GM12878 (cell line): ENCODE measurements at regions not wholly inside any gene's neighbourhood (a gene's known extent, or its start where the extent isn't known, plus 50 kb on each side); places are given as distances from the start of the nearest gene placed in this dataset.

Experiments
- ATAC-seq: fragments of 200-7000 bp; cut with Tn5 transposase; 3 replicates; pipeline ENCODE4 v1.9.1; 2020; ENCODE audit warnings: mild to moderate bottlenecking, moderate library complexity
- BruUV-seq: library from RNA; stranded (reverse); fragments of 400-500 nt; replicated peaks from 2 replicates; lab custom pipeline; 2021; lab: Mats Ljungman, UMichigan
- CTCF ChIA-PET: fragments of 300-600 bp; sonication (Branson Sonifier 250); formaldehyde crosslinking; extraction: SDS; loops from one replicate; lab custom pipeline; 2021; ENCODE audit warnings: inconsistent platforms; lab: Yijun Ruan, JAX
- POLR2A ChIA-PET: fragments of 350-600 bp; formaldehyde crosslinking; extraction: SDS; loops from one replicate; lab custom pipeline; 2021; ENCODE audit warnings: inconsistent platforms; lab: Charles Lee
- RAD21 ChIA-PET: fragments of 300-600 bp; sonication (Branson Sonifier 250); formaldehyde crosslinking; loops from one replicate; lab custom pipeline; 2023; ENCODE audit warnings: antibody characterized with exemption; ENCODE audit not compliant: unreplicated experiment; lab: Charles Lee
- SMC1A ChIA-PET: fragments of 300-600 bp; sonication (Branson Sonifier 250); formaldehyde crosslinking; loops from one replicate; lab custom pipeline; 2023; ENCODE audit not compliant: unreplicated experiment, uncharacterized antibody; lab: Charles Lee
- DNase-seq: peaks from one replicate; pipeline ENCODE4 v3.0.0-alpha.2; 2011; ENCODE audit warnings: low read depth, low spot score
- FAIRE-seq: peaks from 3 replicates; lab custom pipeline; 2011; peaks lifted over from hg19 to GRCh38; lab: Jason Lieb, UNC
- H2AFZ ChIP-seq: 2 replicates; pipeline ENCODE4 v1.6.0; 2011; ENCODE audit warnings: low read depth, low read length, control low read depth; ENCODE audit not compliant: control insufficient read depth
- H3K27ac ChIP-seq: 2 replicates; pipeline ENCODE4 v1.5.1; 2011; ENCODE audit warnings: control low read depth; ENCODE audit not compliant: control insufficient read depth, insufficient read depth
- H3K27me3 ChIP-seq, 2 experiments: replicated peaks in 1 of 2; 2 replicates each; pipeline versions ENCODE4 v1.6.0 to v1.6.1; 2011; ENCODE audit warnings: low read length in 1 of 2; ENCODE audit not compliant: control insufficient read depth in 2 of 2, insufficient read depth in 2 of 2
- H3K36me3 ChIP-seq, 2 experiments: 2 replicates each; pipeline ENCODE4 v1.5.1; 2011; ENCODE audit warnings: low read length in 1 of 2; ENCODE audit not compliant: control insufficient read depth in 2 of 2, insufficient read depth in 2 of 2
- H3K4me1 ChIP-seq: 2 replicates; pipeline ENCODE4 v1.6.1; 2011; ENCODE audit warnings: mild to moderate bottlenecking, low read length, moderate library complexity, mixed read lengths; ENCODE audit not compliant: control insufficient read depth, insufficient read depth
- H3K4me2 ChIP-seq: 2 replicates; pipeline ENCODE4 v1.6.0; 2011; ENCODE audit warnings: control low read depth; ENCODE audit not compliant: control insufficient read depth, insufficient read depth
- H3K4me3 ChIP-seq: fragments of 200-600 bp; sonication (generic); 2 replicates; pipeline ENCODE4 v1.5.1; 2016
- H3K79me2 ChIP-seq: 2 replicates; pipeline ENCODE4 v1.6.0; 2011; ENCODE audit warnings: low read length; ENCODE audit not compliant: control insufficient read depth, insufficient read depth
- H3K9ac ChIP-seq: 2 replicates; pipeline ENCODE4 v1.8.0; 2011; ENCODE audit warnings: low read length, control low read depth, mixed read lengths; ENCODE audit not compliant: control insufficient read depth, insufficient read depth
- H3K9me3 ChIP-seq: replicated peaks from 3 replicates; pipeline ENCODE4 v1.5.1; 2011; ENCODE audit warnings: mild to moderate bottlenecking, low read length; ENCODE audit not compliant: control insufficient read depth, insufficient read depth
- H4K20me1 ChIP-seq: 2 replicates; pipeline ENCODE4 v1.6.0; 2011; ENCODE audit not compliant: control insufficient read depth, insufficient read depth
- CBFB ChIP-seq: IDR thresholded peaks from 2 replicates; pipeline ENCODE4 v1.6.1; 2016; ENCODE audit warnings: antibody characterized with exemption, low read depth
- CHD2 ChIP-seq: IDR thresholded peaks from 2 replicates; pipeline ENCODE4 v1.6.1; 2011; ENCODE audit warnings: low read depth, low read length, improper control_type of control experiment, borderline replicate concordance
- ESRRA ChIP-seq: IDR thresholded peaks from 2 replicates; pipeline ENCODE4 v1.6.1; 2012; ENCODE audit warnings: mild to moderate bottlenecking, low read length, improper control_type of control experiment
- NFYA ChIP-seq: IDR thresholded peaks from 2 replicates; pipeline ENCODE4 v1.6.1; 2011; ENCODE audit warnings: low read depth, mild to moderate bottlenecking, low read length, improper control_type of control experiment, borderline replicate concordance
- NKRF ChIP-seq: fragments of 450-650 bp; conservative IDR thresholded peaks from 2 replicates; pipeline ENCODE4 v1.6.1; 2017; ENCODE audit warnings: mild to moderate bottlenecking, moderate library complexity
- NR2C1 ChIP-seq: fragments of 450-650 bp; IDR thresholded peaks from 2 replicates; pipeline ENCODE4 v1.6.1; 2017; ENCODE audit warnings: antibody characterized with exemption, mild to moderate bottlenecking, moderate library complexity
- RFX5 ChIP-seq: IDR thresholded peaks from 2 replicates; pipeline ENCODE4 v1.6.1; 2011; ENCODE audit warnings: low read depth, low read length, improper control_type of control experiment
- ZNF207 ChIP-seq: fragments of 450-650 bp; IDR thresholded peaks from 2 replicates; pipeline ENCODE4 v1.6.1; 2014; ENCODE audit warnings: antibody characterized with exemption, mild to moderate bottlenecking, borderline replicate concordance
- whole genome bisulfite sequencing: methylation state at CpG from one replicate; pipeline ENCODE4 v1.1.6; 2016; ENCODE audit warnings: low lambda C conversion rate; ENCODE audit not compliant: insufficient replicate concordance, insufficient coverage; ENCODE audit errors: missing lambda C conversion rate; 5-methylcytosine and 5-hydroxymethylcytosine counted together
- in situ Hi-C: fragments of 300-500 bp; cut with MboI; formaldehyde crosslinking; loops from 9 replicates; pipeline ENCODE4 v1.14.3; 2018; ENCODE audit warnings: mixed read lengths
- intact Hi-C: fragments of 100-400 bp; cut with micrococcal nuclease; formaldehyde crosslinking; loops from one replicate; pipeline ENCODE4 v1.14.2; 2022; ENCODE audit not compliant: unreplicated experiment

GRCh38 chr4:188611143-188611542, 471.9 kb downstream of the TRIML1 start:
- H3K4me3 ChIP-seq = no peak overlapping the region
- DNase-seq (no peak), ATAC-seq (no peak), FAIRE-seq (no peak)
- CTCF ChIA-PET = no interaction called here
- 3% methylated on average over 3 of the region's 3 CpGs for WGBS
- no peaks in the 10 kb centered on the region for H3K9me3 ChIP-seq
- H3K4me2 ChIP-seq = no peak overlapping the region
- H4K20me1 ChIP-seq = no peaks in the 10 kb centered on the region
- H2AFZ ChIP-seq = no peak overlapping the region
- RAD21 ChIA-PET = no interaction called here
- H3K27ac ChIP-seq = no peak overlapping the region
- no peaks in the 10 kb centered on the region for H3K27me3 ChIP-seq
- H3K36me3 ChIP-seq = no peaks in the 10 kb centered on the region
- in situ Hi-C loops = no loop called here
- no TSS peak for BruUV-seq
- SMC1A ChIA-PET = no interaction called here
- no peaks in the 10 kb centered on the region for H3K79me2 ChIP-seq
- no peak for TF ChIP-seq CBFB
- no peak for TF ChIP-seq ESRRA
- no peak for TF ChIP-seq RFX5
- no peak for TF ChIP-seq NKRF
- no peak for TF ChIP-seq NR2C1
- no peak for TF ChIP-seq CHD2
- no peak for TF ChIP-seq NFYA
- TF ChIP-seq ZNF207 = no peak
- no peaks in the 10 kb centered on the region for H3K4me1 ChIP-seq
- POLR2A ChIA-PET = no interaction called here
- intact Hi-C loops = no loop called here
- H3K9ac ChIP-seq = no peak overlapping the region
